H1 (cell line): ENCODE measurements at regions not wholly inside any gene's neighbourhood (a gene's known extent, or its start where the extent isn't known, plus 50 kb on each side); places are given as distances from the start of the nearest gene placed in this dataset.

ENCODE experiments used
- CTCF ChIA-PET: fragments of 300-600 bp; sonication (Branson Sonifier 250); formaldehyde crosslinking; loops from one replicate; lab custom pipeline; 2021; ENCODE audit not compliant: partially characterized antibody; lab: Charles Lee
- POLR2A ChIA-PET: fragments of 300-600 bp; sonication (Branson Sonifier 250); formaldehyde crosslinking; loops from one replicate; lab custom pipeline; 2021; ENCODE audit warnings: inconsistent platforms; ENCODE audit not compliant: partially characterized antibody; lab: Charles Lee
- DNase-seq, 2 experiments: peaks; one replicate each; pipeline versions ENCODE4 v3.0.0 to v3.0.0-alpha.2; 2010 to 2022; ENCODE audit warnings: low spot score in 2 of 2, low read depth in 1 of 2, mixed read lengths in 1 of 2
- FAIRE-seq: peaks from 2 replicates; lab custom pipeline; 2011; peaks lifted over from hg19 to GRCh38; lab: Jason Lieb, UNC
- H2AFZ ChIP-seq: 2 replicates; pipeline ENCODE4 v1.8.1; 2012; ENCODE audit warnings: low read length, inconsistent platforms
- H2AK5ac ChIP-seq: 2 replicates; pipeline ENCODE4 v1.6.1; 2013; ENCODE audit warnings: low read depth, low read length
- H2BK120ac ChIP-seq: replicated peaks from 2 replicates; pipeline ENCODE3; 2013; ENCODE audit warnings: low read depth, low read length, inconsistent platforms
- H2BK12ac ChIP-seq: 2 replicates; pipeline ENCODE4 v1.6.1; 2013; ENCODE audit warnings: low read depth, low read length
- H2BK15ac ChIP-seq: 2 replicates; pipeline ENCODE4 v1.6.1; 2013; ENCODE audit warnings: low read length
- H2BK20ac ChIP-seq: 2 replicates; pipeline ENCODE4 v1.6.1; 2013; ENCODE audit warnings: low read length
- H2BK5ac ChIP-seq: 2 replicates; pipeline ENCODE4 v1.6.1; 2013; ENCODE audit warnings: low read depth, low read length
- H3K14ac ChIP-seq: 2 replicates; pipeline ENCODE4 v1.6.1; 2013; ENCODE audit warnings: inconsistent platforms; ENCODE audit not compliant: insufficient read length
- H3K18ac ChIP-seq: 2 replicates; pipeline ENCODE4 v1.6.1; 2013; ENCODE audit warnings: low read length; ENCODE audit errors: extremely low read depth
- H3K23ac ChIP-seq: 2 replicates; pipeline ENCODE4 v1.6.1; 2013; ENCODE audit warnings: inconsistent platforms; ENCODE audit not compliant: insufficient read length
- H3K23me2 ChIP-seq: 2 replicates; pipeline ENCODE4 v1.6.1; 2013; ENCODE audit warnings: low read depth, low read length
- H3K27ac ChIP-seq: 2 replicates; pipeline ENCODE4 v1.6.1; 2011; ENCODE audit warnings: low read depth, low read length, inconsistent platforms
- H3K27me3 ChIP-seq, 4 experiments: replicated peaks in 1 of 4; 1 replicate in 1 of 4; 2 replicates in 3 of 4; pipeline versions ENCODE4 v1.6.1 to v1.8.1; 2011 to 2013; ENCODE audit warnings: low read length in 3 of 4, mild to moderate bottlenecking in 3 of 4, inconsistent platforms in 2 of 4, mixed read lengths in 2 of 4, moderate library complexity in 1 of 4; ENCODE audit not compliant: control insufficient read depth in 3 of 4, insufficient read depth in 3 of 4; ENCODE audit errors: extremely low read depth in 1 of 4
- H3K36me3 ChIP-seq, 4 experiments: 2 replicates each; pipeline versions ENCODE4 v1.6.1 to v1.8.1; 2011 to 2013; ENCODE audit warnings: mild to moderate bottlenecking in 4 of 4, low read length in 3 of 4, moderate library complexity in 2 of 4, control low read depth in 1 of 4, inconsistent platforms in 1 of 4; ENCODE audit not compliant: insufficient read depth in 4 of 4, control insufficient read depth in 2 of 4
- H3K4ac ChIP-seq: replicated peaks from 2 replicates; pipeline ENCODE3; 2013; ENCODE audit warnings: low read length, low read depth, mixed read lengths, inconsistent platforms; ENCODE audit not compliant: insufficient read length
- H3K4me1 ChIP-seq, 4 experiments: replicated peaks in 1 of 4; 1 replicate in 1 of 4; 2 replicates in 3 of 4; pipeline versions ENCODE4 v1.6.1 to v1.8.1; 2011 to 2013; ENCODE audit warnings: low read length in 3 of 4, inconsistent platforms in 2 of 4, mixed read lengths in 1 of 4; ENCODE audit not compliant: insufficient read depth in 4 of 4, control insufficient read depth in 3 of 4
- H3K4me2 ChIP-seq, 2 experiments: 2 replicates each; pipeline versions ENCODE4 v1.6.1 to v1.8.1; 2011 to 2013; ENCODE audit warnings: low read depth in 2 of 2, low read length in 2 of 2, control low read depth in 1 of 2, inconsistent platforms in 1 of 2, mild to moderate bottlenecking in 1 of 2; ENCODE audit not compliant: insufficient read depth in 1 of 2
- H3K4me3 ChIP-seq, 4 experiments: fragments of 200-600, 300-600 bp in 1 of 4; sonication (generic), shearing (Covaris generic), sonication (Bioruptor Twin) in 1 of 4; 2 replicates each; pipeline versions ENCODE4 v1.5.1 to v1.8.1; 2011 to 2016; ENCODE audit warnings: low read length in 4 of 4, low read depth in 3 of 4, control low read depth in 2 of 4, inconsistent platforms in 2 of 4, mild to moderate bottlenecking in 2 of 4, mixed read lengths in 1 of 4, moderate library complexity in 1 of 4; ENCODE audit not compliant: insufficient read depth in 2 of 4; ENCODE audit errors: extremely low read depth in 1 of 4
- H3K56ac ChIP-seq: replicated peaks from 2 replicates; pipeline ENCODE3; 2013; ENCODE audit warnings: low read depth, mild to moderate bottlenecking, mixed read lengths, low read length, inconsistent platforms; ENCODE audit not compliant: insufficient read length
- H3K79me1 ChIP-seq: 2 replicates; pipeline ENCODE4 v1.6.1; 2013; ENCODE audit warnings: low read depth, low read length, control low read depth
- H3K79me2 ChIP-seq, 2 experiments: 2 replicates each; pipeline versions ENCODE4 v1.6.1 to v1.8.1; 2012 to 2013; ENCODE audit warnings: low read length in 2 of 2, mild to moderate bottlenecking in 2 of 2, inconsistent platforms in 1 of 2; ENCODE audit not compliant: insufficient read depth in 2 of 2, control insufficient read depth in 1 of 2
- H3K9ac ChIP-seq, 4 experiments: replicated peaks in 1 of 4; 1 replicate in 1 of 4; 2 replicates in 3 of 4; pipeline versions ENCODE4 v1.6.1 to v1.8.1; 2011 to 2013; ENCODE audit warnings: low read depth in 3 of 4, low read length in 3 of 4, control low read depth in 2 of 4, mild to moderate bottlenecking in 2 of 4, moderate library complexity in 2 of 4, inconsistent platforms in 1 of 4; ENCODE audit errors: extremely low read depth in 1 of 4
- H3K9me3 ChIP-seq, 2 experiments: 2 replicates each; pipeline versions ENCODE4 v1.6.1 to v1.8.1; 2012 to 2013; ENCODE audit warnings: mild to moderate bottlenecking in 2 of 2, moderate library complexity in 2 of 2, control low read depth in 1 of 2, inconsistent platforms in 1 of 2, low read depth in 1 of 2, low read length in 1 of 2, mixed read lengths in 1 of 2; ENCODE audit not compliant: insufficient read depth in 2 of 2
- H4K20me1 ChIP-seq, 2 experiments: replicated peaks in 1 of 2; 2 replicates each; pipeline versions ENCODE3 to v1.8.1; 2011 to 2013; ENCODE audit warnings: inconsistent platforms in 2 of 2, low read length in 2 of 2, mild to moderate bottlenecking in 1 of 2; ENCODE audit not compliant: insufficient read depth in 2 of 2, control insufficient read depth in 1 of 2
- H4K5ac ChIP-seq: 2 replicates; pipeline ENCODE4 v1.6.1; 2013; ENCODE audit warnings: low read length, low read depth, mixed read lengths, inconsistent platforms; ENCODE audit not compliant: insufficient read length
- H4K8ac ChIP-seq: 2 replicates; pipeline ENCODE4 v1.8.0; 2013; ENCODE audit warnings: mild to moderate bottlenecking, moderate library complexity, low read length, inconsistent platforms; ENCODE audit not compliant: insufficient read depth; ENCODE audit errors: extremely low read depth
- H4K91ac ChIP-seq: replicated peaks from 2 replicates; pipeline ENCODE3; 2013; ENCODE audit warnings: low read length, mixed read lengths, inconsistent platforms; ENCODE audit not compliant: insufficient read length
- CHD1 ChIP-seq: IDR thresholded peaks from 2 replicates; pipeline ENCODE4 v1.6.1; 2012; ENCODE audit warnings: low read depth, low read length, improper control_type of control experiment
- WGBS, 2 experiments: shearing (Covaris generic) in 1 of 2; methylation state at CpG; one replicate each; pipeline versions ENCODE4 v1.1.6 to v1.1.7; 2013 to 2015; ENCODE audit warnings: low lambda C conversion rate in 2 of 2, mixed read lengths in 2 of 2, inconsistent platforms in 1 of 2, low coverage in 1 of 2, missing lambda C conversion rate in 1 of 2; ENCODE audit not compliant: insufficient replicate concordance in 2 of 2, insufficient coverage in 1 of 2, insufficient read length in 1 of 2; ENCODE audit errors: extremely low coverage in 1 of 2, missing lambda C conversion rate in 1 of 2; 5-methylcytosine and 5-hydroxymethylcytosine counted together

DNA sequence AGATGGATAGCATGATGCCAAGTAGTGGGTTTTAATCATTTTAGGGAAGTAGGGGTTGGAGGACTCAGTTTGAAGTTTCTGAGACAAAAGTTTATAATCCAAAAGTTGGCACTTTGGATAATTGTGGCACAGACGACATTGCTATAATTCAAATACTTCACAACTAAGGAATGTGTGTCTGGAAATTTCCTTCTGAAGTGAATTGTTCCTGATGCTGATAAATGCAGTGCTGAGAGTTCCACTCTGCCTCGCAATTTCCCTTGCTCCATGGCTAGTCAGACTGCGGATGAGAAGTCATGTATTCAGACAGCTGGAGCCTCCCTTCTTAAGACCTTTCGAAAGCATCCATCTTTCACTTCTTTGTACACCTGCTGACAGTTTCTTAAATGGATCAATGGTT, 393.3 kb upstream of the PRICKLE1 start:
- TF ChIP-seq CHD1, result no peak

More for the DNA sequence above, 393.3 kb upstream of the PRICKLE1 start:
- H4K5ac ChIP-seq, result no peak overlapping the region
- no peaks in the 10 kb centered on the region for H4K20me1 ChIP-seq
- no peak overlapping the region for H3K56ac ChIP-seq
- H3K4me2 ChIP-seq, result no peak overlapping the region
- no peaks in the 10 kb centered on the region; the same call in 1 of the 2 replicates for H3K23me2 ChIP-seq
- ChIA-PET CTCF (interaction anchor here (0.7 kb wide), 1 partner anchor 10 kb away, joined by 3 read pairs; no protein-coding TSS in a partner anchor), POLR2A (no interaction called here)
- H3K9me3 ChIP-seq, result no peaks in the 10 kb centered on the region
- WGBS, 2 experiments, result 90% methylated on average over 4 of the region's 4 CpGs; no CpG with 5 or more reads in 1 of the 2 experiments
- H3K36me3 ChIP-seq, result no peaks in the 10 kb centered on the region
- FAIRE-seq (no peak), DNase-seq (no peak)
- H2AFZ ChIP-seq, result no peak overlapping the region
- no peak overlapping the region; a peak in 1 of 7 replicates for H3K9ac ChIP-seq
- H3K4me3 ChIP-seq, result no peak overlapping the region
- no peak overlapping the region for H2AK5ac ChIP-seq
- peaks cover 0 to 3% (median 0%) of the 10 kb centered on the region in 4 experiments; a peak in 1 of 7 replicates for H3K27me3 ChIP-seq
- H2BK15ac ChIP-seq, result no peak overlapping the region
- H4K8ac ChIP-seq, result no peak overlapping the region
- no peak overlapping the region for H3K23ac ChIP-seq
- H2BK120ac ChIP-seq, result no peak overlapping the region
- no peak overlapping the region for H3K18ac ChIP-seq
- no peak overlapping the region for H2BK20ac ChIP-seq
- H3K27ac ChIP-seq, result no peak overlapping the region
- no peak overlapping the region for H2BK12ac ChIP-seq
- H3K79me1 ChIP-seq, result no peaks in the 10 kb centered on the region
- no peak overlapping the region for H4K91ac ChIP-seq
- H3K79me2 ChIP-seq, result no peaks in the 10 kb centered on the region
- peaks cover 2 to 9% (median 5%) of the 10 kb centered on the region in 4 experiments; a peak in 5 of 7 replicates for H3K4me1 ChIP-seq
- no peak overlapping the region for H3K14ac ChIP-seq
- no peak overlapping the region for H3K4ac ChIP-seq
- no peak overlapping the region for H2BK5ac ChIP-seq
